HG02840 (cell line): ENCODE measurements at regions not wholly inside any gene's neighbourhood (a gene's known extent, or its start where the extent isn't known, plus 50 kb on each side); places are given as distances from the start of the nearest gene placed in this dataset.

Experiments used
- ATAC-seq: cut with Tn5 transposase; IDR thresholded peaks from one replicate; pipeline ENCODE4 v1.9.1; 2021; ENCODE audit warnings: mild to moderate bottlenecking, moderate library complexity, moderate number of reproducible peaks; ENCODE audit not compliant: unreplicated experiment, low FRiP score

- ATAC-seq, result peak; percentile 66
Measured at GRCh38 chr9:1460143-1460769, 410.1 kb downstream of the DMRT2 start.

DNA sequence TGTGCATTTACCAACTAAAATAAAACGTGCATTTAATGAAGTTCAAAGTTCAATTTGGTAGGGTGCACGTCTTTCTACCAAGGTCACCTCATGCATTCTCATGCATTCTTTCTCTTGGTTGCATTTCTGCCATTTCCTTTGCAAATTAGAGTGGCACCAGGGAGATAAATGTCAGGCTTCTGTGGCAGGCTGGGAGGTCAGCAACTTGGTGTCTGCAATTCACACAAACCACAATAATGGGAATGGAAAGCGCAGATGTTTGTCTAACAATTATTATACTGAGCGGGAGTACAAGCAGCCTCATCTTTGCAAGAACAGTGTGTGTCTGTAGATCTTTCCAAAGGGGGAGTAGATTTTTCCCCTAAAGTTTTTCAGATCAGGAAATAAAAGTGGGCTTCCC is 411.7 kb downstream of the DMRT2 start:
- ATAC-seq, result no peak

DNA sequence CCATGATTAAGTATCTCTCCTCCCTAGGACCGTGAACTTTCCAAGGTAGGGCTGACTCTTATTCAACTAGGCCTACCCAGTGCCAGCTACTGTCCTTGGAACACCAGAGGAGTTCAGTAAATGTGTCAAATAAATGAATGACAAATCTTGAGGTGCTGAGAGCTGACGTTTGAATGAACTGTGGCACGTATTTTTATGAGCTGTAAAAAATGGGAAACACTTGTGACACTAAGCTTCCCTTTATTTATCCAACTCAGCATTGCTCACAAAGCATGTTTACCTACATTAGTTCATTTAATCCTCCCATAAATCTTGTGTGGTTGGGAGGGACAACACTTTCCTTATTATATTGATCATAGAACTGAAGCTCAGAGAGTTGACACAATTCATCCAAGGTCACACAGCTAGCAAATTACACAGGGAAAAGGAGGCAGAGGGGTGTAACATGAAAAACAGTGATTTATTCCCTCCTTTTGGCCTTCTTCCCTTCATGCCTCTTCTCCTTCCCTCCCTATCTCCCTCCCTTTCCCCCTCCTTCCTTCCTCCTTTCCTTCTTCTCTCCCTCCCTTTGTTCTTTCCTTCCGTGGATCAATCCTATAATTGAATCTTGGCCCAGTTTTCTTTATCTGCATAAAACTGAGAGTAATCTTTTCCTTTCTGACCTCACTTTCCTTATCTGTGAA is 412.6 kb downstream of the DMRT2 start:
- ATAC-seq, result no peak

GRCh38 chr9:1469996-1470395 is 419.8 kb downstream of the DMRT2 start:
- ATAC-seq, result peak; percentile 88

GRCh38 chr9:1473956-1474634 is 423.9 kb downstream of the DMRT2 start:
- no peak for ATAC-seq

- no peak for ATAC-seq
Measured at GRCh38 chr9:1474671-1475070, 424.5 kb downstream of the DMRT2 start.

- ATAC-seq, result peak; percentile 85
Measured at GRCh38 chr9:1490341-1491232, 440.4 kb downstream of the DMRT2 start.

DNA sequence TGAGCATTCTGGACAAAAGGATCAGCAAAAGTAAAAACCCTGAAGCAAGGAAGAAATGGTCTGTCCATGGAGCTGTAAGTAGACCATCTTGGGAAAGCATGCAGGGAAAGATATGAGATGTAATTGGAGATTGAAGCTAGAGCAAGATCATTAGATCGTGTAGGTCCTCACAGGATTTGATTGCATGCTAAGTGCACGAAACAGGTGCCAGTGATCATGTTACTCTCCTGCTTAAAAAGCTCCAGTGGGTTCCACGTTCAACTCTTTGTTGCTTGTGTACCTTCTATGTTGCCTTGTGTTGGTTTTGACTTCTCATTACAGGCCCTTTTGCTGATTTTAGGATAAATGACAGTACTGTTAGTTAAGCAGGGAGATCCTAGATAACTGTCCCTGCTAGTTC is 442.0 kb downstream of the DMRT2 start:
- no peak for ATAC-seq

GRCh38 chr9:1495282-1496030 is 445.3 kb downstream of the DMRT2 start:
- ATAC-seq, result no peak

DNA sequence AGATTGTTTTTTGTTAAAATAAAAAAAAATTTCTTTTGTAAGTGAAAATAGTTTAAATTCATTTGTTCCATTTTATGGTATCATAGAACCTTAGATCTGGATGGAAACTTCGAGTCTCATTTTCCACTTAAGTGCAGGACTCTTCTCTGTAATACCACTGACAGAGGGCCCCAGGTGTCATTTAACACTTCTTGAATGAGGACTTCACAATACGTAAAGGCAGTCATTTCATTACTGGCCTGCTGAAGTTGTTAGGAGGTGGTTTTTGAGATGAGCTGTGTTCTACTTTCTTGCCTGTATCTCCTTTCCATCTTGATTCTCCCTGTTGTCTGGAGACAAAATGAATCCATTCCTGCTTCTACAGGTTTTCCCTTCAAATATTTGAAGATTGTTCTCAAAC is 455.3 kb downstream of the DMRT2 start:
- no peak for ATAC-seq

DNA sequence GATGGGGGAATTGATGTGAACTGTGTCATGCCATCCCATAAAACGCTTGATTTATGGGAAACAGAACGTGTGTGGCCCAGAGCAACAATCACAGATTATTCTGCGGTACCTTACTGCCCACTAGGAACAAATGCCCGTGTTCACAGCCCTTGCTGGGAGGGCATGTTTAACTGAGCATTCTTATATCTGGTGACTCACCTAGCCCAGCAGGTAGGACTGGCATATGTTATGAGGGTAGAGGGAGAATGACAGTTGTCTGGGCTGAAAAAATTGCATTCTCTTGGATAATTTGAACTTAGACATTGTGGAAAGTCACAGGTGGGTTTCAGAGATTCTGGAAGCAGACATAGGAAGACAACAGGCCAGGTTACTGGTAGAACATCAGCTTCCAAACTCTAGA is 460.6 kb downstream of the DMRT2 start:
- ATAC-seq, result no peak

DNA sequence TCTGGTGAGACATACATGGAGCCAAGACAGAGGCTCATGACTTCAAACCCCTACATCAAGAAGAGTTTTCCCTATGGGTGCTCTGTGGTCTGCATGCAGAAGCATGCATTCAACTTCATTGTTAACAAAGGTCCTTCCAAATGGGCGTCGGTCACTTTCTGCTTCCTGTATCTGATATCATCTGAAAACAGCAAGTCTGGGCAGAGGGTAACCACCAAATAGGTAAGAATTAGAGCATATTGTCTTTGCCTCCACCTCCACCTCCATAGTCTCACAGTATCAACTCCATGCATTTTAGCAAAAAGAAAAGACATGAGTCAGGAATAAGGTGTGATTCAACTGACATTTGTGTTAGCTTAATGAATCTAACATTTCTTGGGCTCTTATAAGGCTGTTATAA is 462.9 kb downstream of the DMRT2 start:
- no peak for ATAC-seq

- ATAC-seq, result no peak
Measured at GRCh38 chr9:1514250-1514649, 464.1 kb downstream of the DMRT2 start.

GRCh38 chr9:1514776-1515363 is 464.7 kb downstream of the DMRT2 start:
- no peak for ATAC-seq

- no peak for ATAC-seq
Measured at GRCh38 chr9:1515557-1515956, 465.4 kb downstream of the DMRT2 start.

GRCh38 chr9:1521547-1521946 is 471.4 kb downstream of the DMRT2 start:
- ATAC-seq, result no peak

GRCh38 chr9:1522219-1522767 is 472.1 kb downstream of the DMRT2 start:
- no peak for ATAC-seq

DNA sequence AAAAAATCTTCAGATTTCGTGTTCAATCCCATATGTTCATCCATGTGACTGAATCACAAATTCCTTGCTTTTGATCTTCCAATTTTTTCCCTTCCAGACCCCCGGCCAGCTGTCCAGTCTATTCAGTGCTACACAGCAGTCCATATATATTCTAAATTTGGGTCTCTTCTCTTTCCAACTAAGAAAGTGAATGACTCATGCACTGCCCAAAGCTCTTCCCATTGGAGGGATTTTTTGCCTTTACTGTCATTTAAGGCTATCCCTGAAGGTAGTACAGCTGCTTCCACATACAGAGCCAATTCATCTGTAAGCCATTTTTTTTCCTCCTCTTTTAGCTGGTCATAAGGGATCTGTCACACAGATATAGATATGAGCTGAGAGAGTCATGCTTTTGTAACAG is 478.3 kb downstream of the DMRT2 start:
- no peak for ATAC-seq

DNA sequence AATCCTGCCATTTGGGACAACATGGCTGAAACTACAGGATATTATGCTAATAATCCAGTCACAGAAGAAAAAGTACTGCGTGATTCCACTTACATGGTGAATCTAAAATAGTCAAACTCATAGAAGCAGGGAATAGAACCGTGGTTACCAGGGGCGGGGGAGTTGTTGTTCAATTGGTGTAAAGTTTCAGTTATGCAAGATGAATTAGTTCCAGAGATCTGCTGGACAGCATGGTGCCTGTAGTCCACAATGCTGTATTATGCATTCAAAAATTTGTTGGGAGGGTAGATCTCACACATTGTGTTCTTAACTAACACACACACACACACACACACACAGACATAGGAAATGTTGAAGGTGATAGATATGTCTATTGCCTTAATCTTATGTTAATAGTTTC is 480.5 kb downstream of the DMRT2 start:
- ATAC-seq, result no peak

- ATAC-seq, result no peak
Measured at GRCh38 chr9:1531424-1531823, 481.3 kb downstream of the DMRT2 start.
